GM12874 (cell line): ENCODE measurements at regions not wholly inside any gene's neighbourhood (a gene's known extent, or its start where the extent isn't known, plus 50 kb on each side); places are given as distances from the start of the nearest gene placed in this dataset.

ENCODE experiments used
- TF ChIP-seq, protein P1 (sequence below): IDR thresholded peaks from 2 replicates; pipeline ENCODE4 v1.5.1; 2011; ENCODE audit warnings: low read depth, mild to moderate bottlenecking, control low read depth, low read length, moderate library complexity; ENCODE audit not compliant: insufficient read depth

DNA sequence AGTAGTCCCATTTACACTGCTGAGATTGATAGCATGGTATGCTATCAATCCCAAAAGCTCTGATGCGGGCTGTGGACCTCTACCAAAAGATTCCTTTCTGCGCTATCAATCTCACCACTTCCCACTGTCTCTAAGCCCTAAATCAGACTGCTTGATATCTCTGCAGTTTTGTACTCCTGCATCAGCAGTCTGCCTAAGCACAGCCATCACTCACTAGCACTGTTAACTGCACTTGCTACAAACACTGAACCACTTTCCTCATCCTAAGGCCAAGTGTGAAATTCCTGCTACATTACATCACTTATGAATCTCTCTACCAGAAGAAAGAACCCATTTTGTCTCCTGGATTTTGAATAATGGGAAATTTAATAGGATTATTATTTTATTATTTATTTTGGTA lies 237.0 kb downstream of the HNMT start:
- TF ChIP-seq, protein P1, sequence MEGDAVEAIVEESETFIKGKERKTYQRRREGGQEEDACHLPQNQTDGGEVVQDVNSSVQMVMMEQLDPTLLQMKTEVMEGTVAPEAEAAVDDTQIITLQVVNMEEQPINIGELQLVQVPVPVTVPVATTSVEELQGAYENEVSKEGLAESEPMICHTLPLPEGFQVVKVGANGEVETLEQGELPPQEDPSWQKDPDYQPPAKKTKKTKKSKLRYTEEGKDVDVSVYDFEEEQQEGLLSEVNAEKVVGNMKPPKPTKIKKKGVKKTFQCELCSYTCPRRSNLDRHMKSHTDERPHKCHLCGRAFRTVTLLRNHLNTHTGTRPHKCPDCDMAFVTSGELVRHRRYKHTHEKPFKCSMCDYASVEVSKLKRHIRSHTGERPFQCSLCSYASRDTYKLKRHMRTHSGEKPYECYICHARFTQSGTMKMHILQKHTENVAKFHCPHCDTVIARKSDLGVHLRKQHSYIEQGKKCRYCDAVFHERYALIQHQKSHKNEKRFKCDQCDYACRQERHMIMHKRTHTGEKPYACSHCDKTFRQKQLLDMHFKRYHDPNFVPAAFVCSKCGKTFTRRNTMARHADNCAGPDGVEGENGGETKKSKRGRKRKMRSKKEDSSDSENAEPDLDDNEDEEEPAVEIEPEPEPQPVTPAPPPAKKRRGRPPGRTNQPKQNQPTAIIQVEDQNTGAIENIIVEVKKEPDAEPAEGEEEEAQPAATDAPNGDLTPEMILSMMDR: no peak

DNA sequence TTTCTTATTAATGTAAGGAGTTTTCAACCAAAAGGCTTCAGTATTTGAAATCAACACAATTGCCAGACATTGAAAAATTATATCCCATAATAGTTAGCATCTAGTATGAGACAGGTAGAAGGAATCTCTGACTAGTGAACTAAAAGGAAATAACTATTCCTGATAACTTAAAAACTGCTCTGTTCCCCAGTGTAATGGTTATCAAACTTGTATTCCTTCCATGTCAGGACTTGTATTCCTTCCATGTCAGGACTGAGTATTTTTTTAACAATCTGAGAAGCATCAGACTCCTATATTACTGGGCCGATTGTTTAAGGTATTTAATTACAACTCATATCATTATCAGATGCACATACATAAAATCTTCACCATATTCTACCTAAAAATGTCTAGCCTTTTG lies 238.5 kb downstream of the HNMT start:
- TF ChIP-seq, protein P1: no peak

DNA sequence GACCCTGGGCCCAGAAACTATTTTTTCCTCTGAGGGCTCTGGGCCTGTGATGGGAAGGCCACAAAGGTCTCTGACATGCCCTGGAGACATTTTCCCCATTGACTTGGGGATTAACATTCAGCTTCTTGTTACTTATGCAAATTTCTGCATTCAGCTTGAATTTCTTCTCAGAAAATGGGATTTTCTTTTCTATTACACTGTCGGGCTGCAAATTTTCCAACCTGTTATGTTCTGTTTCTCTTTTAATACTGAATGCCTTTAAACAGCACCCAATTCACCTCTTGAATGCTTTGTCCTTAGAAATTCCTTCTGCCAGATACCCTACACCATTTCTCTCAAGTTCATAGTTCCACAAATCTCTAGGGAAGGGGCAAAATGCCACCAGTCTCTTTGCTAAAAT lies 241.0 kb downstream of the HNMT start:
- TF ChIP-seq, protein P1: no peak

DNA sequence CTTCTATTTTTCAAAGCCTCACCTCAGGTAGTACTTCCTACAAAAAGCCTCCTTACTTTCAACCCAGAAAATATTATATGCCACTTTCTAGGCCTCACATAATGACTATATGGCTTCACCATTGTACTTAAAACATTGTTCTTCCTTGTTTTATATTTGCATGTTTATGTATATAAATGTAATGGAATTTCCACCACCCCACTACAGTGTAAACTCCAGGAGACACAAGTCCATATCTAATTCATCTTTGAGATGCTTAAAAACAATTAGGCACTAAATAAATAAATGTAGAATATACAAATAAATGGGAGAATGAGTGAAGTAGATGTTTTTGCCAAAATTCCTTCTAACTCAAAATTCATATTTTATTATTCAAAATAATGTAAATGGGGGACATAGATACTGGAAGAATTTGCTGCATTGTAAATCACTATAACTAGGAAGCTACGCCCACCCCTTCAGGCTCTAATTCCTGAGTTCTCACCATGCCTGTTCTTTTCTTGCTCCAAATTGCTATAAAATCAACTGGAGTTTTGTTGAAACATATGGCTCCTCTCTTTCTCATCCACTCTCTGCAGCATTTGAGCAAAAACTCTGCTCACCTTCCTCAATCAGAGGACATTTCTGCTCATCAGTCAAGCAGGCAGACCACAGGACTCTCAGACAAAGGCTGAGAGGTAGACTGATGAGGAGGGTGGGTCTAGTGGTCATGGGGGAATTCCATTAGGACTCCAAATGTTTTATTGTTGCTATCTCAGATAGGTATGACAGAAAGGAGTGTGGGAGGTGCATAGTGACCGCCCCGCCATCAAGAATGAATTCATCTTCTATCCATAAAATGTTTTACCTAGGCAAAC lies 243.0 kb downstream of the HNMT start:
- TF ChIP-seq, protein P1: no peak

DNA sequence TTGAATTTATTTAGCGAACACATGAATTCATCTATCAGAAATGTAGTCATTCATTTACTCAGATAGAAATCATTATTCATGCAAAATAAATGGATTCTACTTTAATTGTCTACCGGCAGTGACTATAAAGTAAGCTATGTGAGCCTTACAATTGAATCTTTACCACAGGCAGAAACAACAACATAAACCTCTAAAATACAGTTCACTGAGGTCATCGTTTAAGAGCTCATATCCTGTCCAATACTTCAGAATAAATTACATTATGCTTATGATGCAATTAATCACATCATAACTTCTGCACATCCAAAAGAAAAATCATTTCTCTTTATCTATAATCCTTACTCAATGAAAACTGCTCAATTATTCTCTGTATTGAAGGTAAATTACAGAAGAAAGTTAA lies 244.7 kb downstream of the HNMT start:
- TF ChIP-seq, protein P1: no peak

DNA sequence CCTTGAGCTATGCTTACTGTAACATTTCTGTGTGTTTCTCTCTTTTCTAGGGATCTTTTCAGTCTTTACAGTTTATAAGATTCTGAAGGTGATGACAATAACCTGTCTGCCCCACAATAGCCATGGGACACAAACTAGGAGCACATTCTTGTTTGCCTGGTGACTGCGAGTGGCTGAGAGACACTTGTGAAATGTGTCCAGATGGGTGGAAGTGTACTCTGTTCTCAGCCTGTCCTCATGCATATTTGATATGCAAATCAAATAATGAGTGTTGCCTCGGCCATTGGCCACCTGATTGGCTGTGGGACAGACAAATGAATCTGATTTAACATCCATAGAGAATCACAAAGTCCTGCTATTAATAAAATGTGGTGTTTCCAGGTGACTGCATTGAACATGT lies 246.2 kb downstream of the HNMT start:
- TF ChIP-seq, protein P1: no peak

DNA sequence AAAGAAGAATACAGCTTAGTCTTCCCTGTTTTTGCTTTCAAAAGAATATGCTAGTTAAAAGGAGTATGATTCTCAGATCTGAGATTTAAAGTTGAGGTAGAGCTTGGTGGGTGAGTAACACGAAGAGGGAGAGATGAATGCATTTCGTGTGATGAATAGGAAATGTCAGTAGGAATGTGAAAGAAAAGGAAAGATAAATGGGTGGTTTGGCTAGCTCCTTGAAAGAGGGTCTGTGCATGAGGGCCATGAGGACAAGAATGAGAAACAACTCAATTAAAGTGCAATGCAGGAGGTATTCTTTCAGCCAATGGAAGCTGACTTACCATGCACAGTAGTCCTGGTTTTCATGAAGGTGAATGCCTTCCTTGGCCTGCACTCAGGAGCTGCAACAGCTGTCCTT lies 248.2 kb downstream of the HNMT start:
- TF ChIP-seq, protein P1: no peak

DNA sequence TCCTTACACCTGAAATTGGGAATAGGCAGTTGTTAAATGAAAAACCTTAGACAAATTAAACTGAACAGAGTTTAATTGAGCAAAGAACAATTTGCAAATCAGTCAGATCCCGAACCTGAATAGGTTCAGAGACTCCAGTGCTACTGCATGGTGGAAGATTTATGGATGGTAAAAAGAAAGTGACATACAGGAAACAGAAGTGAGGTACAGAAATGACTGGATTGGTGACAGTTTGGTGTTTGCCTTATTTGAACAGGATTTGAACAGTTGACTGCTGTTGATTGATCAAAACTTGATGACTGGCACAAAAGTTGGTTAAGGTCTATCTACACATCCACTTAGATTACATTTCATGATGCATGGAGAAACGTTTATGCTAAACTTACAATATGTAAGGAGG lies 248.8 kb downstream of the HNMT start:
- TF ChIP-seq, protein P1: no peak
